GM12878 (cell line): ENCODE measurements at regions not wholly inside any gene's neighbourhood (a gene's known extent, or its start where the extent isn't known, plus 50 kb on each side); places are given as distances from the start of the nearest gene placed in this dataset.

Experiments used
- MYC ChIP-seq: IDR thresholded peaks from 2 replicates; pipeline ENCODE4 v1.6.1; 2011; ENCODE audit warnings: mild to moderate bottlenecking, low read length, moderate library complexity, inconsistent platforms; ENCODE audit not compliant: insufficient read depth, insufficient replicate concordance, insufficient read length, severe bottlenecking
- PBX3 ChIP-seq: IDR thresholded peaks from 2 replicates; pipeline ENCODE4 v1.6.1; 2011; ENCODE audit warnings: mild to moderate bottlenecking, low read depth, low read length, moderate library complexity; ENCODE audit not compliant: insufficient replicate concordance

GRCh38 chr4:120555058-120555457 lies 367.5 kb downstream of the PRDM5 start:
- TF ChIP-seq PBX3 (no peak), MYC (no peak)
